IMR-90 (cell line): ENCODE measurements at regions not wholly inside any gene's neighbourhood (a gene's known extent, or its start where the extent isn't known, plus 50 kb on each side); places are given as distances from the start of the nearest gene placed in this dataset.

Experiments
- ATAC-seq: fragments of 200-7000 bp; cut with Tn5 transposase; 2 replicates; pipeline ENCODE4 v1.9.1; 2020; ENCODE audit warnings: low read depth, mild to moderate bottlenecking, moderate library complexity
- BruUV-seq: library from RNA; stranded (reverse); fragments of 400-500 nt; replicated peaks from 2 replicates; lab custom pipeline; 2021; lab: Mats Ljungman, UMichigan
- CTCF ChIA-PET: fragments of 300-600 bp; formaldehyde crosslinking; extraction: SDS; loops from one replicate; lab custom pipeline; 2021; ENCODE audit warnings: antibody characterized with exemption; lab: Yijun Ruan, JAX
- POLR2A ChIA-PET: fragments of 300-600 bp; sonication (Branson Sonifier 250); formaldehyde crosslinking; loops from one replicate; lab custom pipeline; 2022; ENCODE audit warnings: antibody characterized with exemption; ENCODE audit not compliant: unreplicated experiment; lab: Charles Lee
- DNase-seq: peaks from one replicate; pipeline ENCODE4 v3.0.0; 2013
- H2AFZ ChIP-seq: replicated peaks from 2 replicates; pipeline ENCODE3; 2013; ENCODE audit warnings: low read length, mild to moderate bottlenecking; ENCODE audit not compliant: poor library complexity
- H2AK5ac ChIP-seq: 2 replicates; pipeline ENCODE4 v1.6.1; 2013; ENCODE audit warnings: low read depth, low read length, inconsistent platforms
- H2AK9ac ChIP-seq: replicated peaks from 2 replicates; pipeline ENCODE3; 2013; ENCODE audit warnings: mild to moderate bottlenecking, low read depth, low read length, moderate library complexity; ENCODE audit not compliant: poor library complexity
- H2BK120ac ChIP-seq: 2 replicates; pipeline ENCODE4 v1.6.1; 2013; ENCODE audit warnings: low read depth, low read length, inconsistent platforms
- H2BK15ac ChIP-seq: 3 replicates; pipeline ENCODE4 v1.6.1; 2013; ENCODE audit warnings: low read depth, low read length, inconsistent platforms
- H2BK20ac ChIP-seq: 2 replicates; pipeline ENCODE4 v1.6.1; 2013; ENCODE audit warnings: low read depth, mild to moderate bottlenecking, inconsistent platforms, low read length, moderate library complexity
- H2BK5ac ChIP-seq: 2 replicates; pipeline ENCODE4 v1.6.1; 2013; ENCODE audit warnings: mild to moderate bottlenecking, low read depth, low read length, inconsistent platforms; ENCODE audit not compliant: poor library complexity, severe bottlenecking
- H3K14ac ChIP-seq: replicated peaks from 2 replicates; pipeline ENCODE4 v1.6.1; 2013; ENCODE audit warnings: low read depth, low read length, inconsistent platforms
- H3K18ac ChIP-seq: 2 replicates; pipeline ENCODE4 v1.6.1; 2013; ENCODE audit warnings: low read depth, low read length, control low read depth
- H3K23ac ChIP-seq: 2 replicates; pipeline ENCODE4 v1.6.1; 2013; ENCODE audit warnings: low read depth, low read length, inconsistent platforms
- H3K27ac ChIP-seq: 2 replicates; pipeline ENCODE4 v1.5.1; 2013; ENCODE audit warnings: mild to moderate bottlenecking, control low read depth, low read length; ENCODE audit not compliant: insufficient read depth
- H3K27me3 ChIP-seq: 2 replicates; pipeline ENCODE4 v1.6.1; 2013; ENCODE audit warnings: low read length; ENCODE audit not compliant: control insufficient read depth, insufficient read depth
- H3K36me3 ChIP-seq: 2 replicates; pipeline ENCODE4 v1.6.1; 2013; ENCODE audit warnings: low read length, mixed read lengths; ENCODE audit not compliant: control insufficient read depth, insufficient read depth
- H3K4ac ChIP-seq: 2 replicates; pipeline ENCODE4 v1.6.1; 2013; ENCODE audit warnings: low read depth, low read length, inconsistent platforms
- H3K4me1 ChIP-seq: 2 replicates; pipeline ENCODE4 v1.6.1; 2013; ENCODE audit warnings: low read length, mixed read lengths; ENCODE audit not compliant: control insufficient read depth, insufficient read depth
- H3K4me2 ChIP-seq: 2 replicates; pipeline ENCODE4 v1.6.1; 2013; ENCODE audit warnings: low read depth, mild to moderate bottlenecking, control low read depth, low read length, moderate library complexity
- H3K4me3 ChIP-seq: 2 replicates; pipeline ENCODE4 v1.5.1; 2013; ENCODE audit warnings: low read depth, mild to moderate bottlenecking, control low read depth, low read length, moderate library complexity; ENCODE audit not compliant: insufficient read depth
- H3K56ac ChIP-seq: 2 replicates; pipeline ENCODE4 v1.6.1; 2013; ENCODE audit warnings: low read length, inconsistent platforms; ENCODE audit not compliant: insufficient read depth; ENCODE audit errors: extremely low read depth
- H3K79me1 ChIP-seq, 2 experiments: 2 replicates each; pipeline ENCODE4 v1.6.1; 2013; ENCODE audit warnings: low read length in 2 of 2, inconsistent platforms in 1 of 2, low read depth in 1 of 2
- H3K9ac ChIP-seq: 2 replicates; pipeline ENCODE4 v1.6.1; 2013; ENCODE audit warnings: low read depth, low read length, control low read depth
- H3K9me1 ChIP-seq: 2 replicates; pipeline ENCODE4 v1.6.1; 2013; ENCODE audit warnings: low read length, inconsistent platforms; ENCODE audit not compliant: insufficient read depth
- H3K9me3 ChIP-seq: 2 replicates; pipeline ENCODE4 v1.6.1; 2013; ENCODE audit warnings: low read length; ENCODE audit not compliant: control insufficient read depth, insufficient read depth
- H4K20me1 ChIP-seq: 2 replicates; pipeline ENCODE4 v1.6.1; 2013; ENCODE audit warnings: low read length, inconsistent platforms; ENCODE audit not compliant: insufficient read depth
- H4K5ac ChIP-seq: 2 replicates; pipeline ENCODE4 v1.6.1; 2013; ENCODE audit warnings: mild to moderate bottlenecking, low read depth, low read length, control low read depth
- H4K8ac ChIP-seq, 2 experiments: 2 replicates each; pipeline ENCODE4 v1.6.1; 2013; ENCODE audit warnings: low read depth in 2 of 2, low read length in 2 of 2, control low read depth in 1 of 2, inconsistent platforms in 1 of 2
- H4K91ac ChIP-seq: 2 replicates; pipeline ENCODE4 v1.6.1; 2013; ENCODE audit warnings: low read depth, low read length, inconsistent platforms; ENCODE audit not compliant: insufficient read depth
- POLR2A ChIP-seq: IDR thresholded peaks from 2 replicates; pipeline ENCODE4 v1.6.1; 2012; ENCODE audit warnings: mild to moderate bottlenecking, low read depth, low read length
- WGBS, 2 experiments: methylation state at CpG; one replicate each; pipeline versions ENCODE4 v1.1.5 to v1.1.7; 2013; ENCODE audit warnings: missing lambda C conversion rate in 2 of 2; ENCODE audit not compliant: insufficient read length in 1 of 2; ENCODE audit errors: extremely low coverage in 2 of 2; 5-methylcytosine and 5-hydroxymethylcytosine counted together
- dilution Hi-C: fragments of 300-500 bp; cut with HindIII; formaldehyde crosslinking; loops from one replicate; pipeline ENCODE4 v1.14.3; 2018; ENCODE audit warnings: low sequenced_read_pairs; ENCODE audit not compliant: unreplicated experiment
- in situ Hi-C: fragments of 300-500 bp; cut with MboI; formaldehyde crosslinking; loops from 3 replicates; pipeline ENCODE4 v1.14.3; 2019; ENCODE audit warnings: low sequenced_read_pairs, inconsistent platforms, mixed read lengths
- intact Hi-C: fragments of 100-400 bp; cut with micrococcal nuclease; formaldehyde crosslinking; loops from 2 replicates; pipeline ENCODE4 v1.10.0; 2022

DNA sequence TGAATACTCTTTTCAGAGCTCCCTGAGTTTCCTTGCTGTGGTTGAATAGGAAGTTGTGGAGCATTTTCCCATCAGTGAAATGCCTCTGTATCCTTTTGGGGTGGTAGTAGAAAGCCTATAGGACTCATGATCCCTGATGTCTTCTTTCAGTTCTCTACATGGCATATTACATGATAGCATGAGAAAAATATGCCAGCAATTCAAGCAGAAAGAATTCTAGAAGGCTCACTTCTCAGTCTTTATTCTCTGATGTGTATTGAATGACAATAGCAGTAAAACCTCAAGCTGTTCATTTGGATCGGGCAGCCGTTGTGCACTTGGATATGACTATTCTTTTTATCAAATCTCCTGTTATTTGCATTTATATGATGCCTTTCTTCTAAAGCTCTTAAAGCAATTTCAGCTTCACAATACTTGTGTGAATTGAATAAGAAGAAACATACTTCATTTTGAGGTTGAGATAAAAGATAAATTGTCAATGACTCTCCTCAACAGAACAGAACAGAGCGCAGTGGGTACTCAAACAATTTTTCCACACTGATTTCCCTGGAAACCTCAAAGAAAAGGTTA, 251.5 kb upstream of the FBXO33 start:
- Histone ChIP-seq H3K27me3 (no peaks in the 10 kb centered on the region), H3K9ac (no peak overlapping the region), H3K9me1 (no peaks in the 10 kb centered on the region), H3K4ac (no peak overlapping the region), H2AK9ac (no peak overlapping the region), H3K79me1 (no peaks in the 10 kb centered on the region), H3K56ac (no peak overlapping the region), H3K9me3 (peaks cover 26% of the 10 kb centered on the region), H2AFZ (no peak overlapping the region), H3K27ac (no peak overlapping the region), H2BK120ac (no peak overlapping the region), H4K91ac (no peak overlapping the region), H3K23ac (no peak overlapping the region), H3K14ac (no peak overlapping the region), H2BK5ac (no peak overlapping the region), H3K4me2 (no peak overlapping the region), H3K4me1 (no peaks in the 10 kb centered on the region), H4K8ac (no peak overlapping the region), H3K18ac (no peak overlapping the region), H2BK20ac (no peak overlapping the region), H4K5ac (no peak overlapping the region), H2BK15ac (no peak overlapping the region), H4K20me1 (no peaks in the 10 kb centered on the region), H3K36me3 (no peaks in the 10 kb centered on the region), H3K4me3 (no peak overlapping the region), H2AK5ac (no peak overlapping the region)
- no peak for DNase-seq
- POLR2A ChIA-PET, result no interaction called here
- intact Hi-C loops, result no loop called here
- no TSS peak for BruUV-seq
- no peak for ATAC-seq
- TF ChIP-seq POLR2A, result no peak
- dilution Hi-C loops, result no loop called here
- in situ Hi-C loops, result no loop called here
- CTCF ChIA-PET, result interaction anchor here (1.2 kb wide), 1 partner anchor 10 kb away, joined by 3 read pairs; no protein-coding TSS in a partner anchor
- no CpG with 5 or more reads among the region's 3 CpGs for WGBS, 2 experiments
